HL-60 (cell line): ENCODE measurements at regions not wholly inside any gene's neighbourhood (a gene's known extent, or its start where the extent isn't known, plus 50 kb on each side); places are given as distances from the start of the nearest gene placed in this dataset.

Source experiments
- GABPA ChIP-seq: IDR thresholded peaks from 2 replicates; pipeline ENCODE4 v1.6.1; 2012; ENCODE audit warnings: low read depth
- POLR2AphosphoS5 ChIP-seq: IDR thresholded peaks from 2 replicates; pipeline ENCODE4 v1.6.1; 2012; ENCODE audit warnings: low read depth
- SPI1 ChIP-seq: IDR thresholded peaks from 2 replicates; pipeline ENCODE4 v1.6.1; 2012; ENCODE audit warnings: low read depth, mild to moderate bottlenecking, borderline replicate concordance
- TF ChIP-seq, protein P1 (sequence below): IDR thresholded peaks from one replicate; pipeline ENCODE4 v1.5.1; 2011; ENCODE audit warnings: low read length, control low read depth, inconsistent platforms; ENCODE audit not compliant: insufficient read depth

DNA sequence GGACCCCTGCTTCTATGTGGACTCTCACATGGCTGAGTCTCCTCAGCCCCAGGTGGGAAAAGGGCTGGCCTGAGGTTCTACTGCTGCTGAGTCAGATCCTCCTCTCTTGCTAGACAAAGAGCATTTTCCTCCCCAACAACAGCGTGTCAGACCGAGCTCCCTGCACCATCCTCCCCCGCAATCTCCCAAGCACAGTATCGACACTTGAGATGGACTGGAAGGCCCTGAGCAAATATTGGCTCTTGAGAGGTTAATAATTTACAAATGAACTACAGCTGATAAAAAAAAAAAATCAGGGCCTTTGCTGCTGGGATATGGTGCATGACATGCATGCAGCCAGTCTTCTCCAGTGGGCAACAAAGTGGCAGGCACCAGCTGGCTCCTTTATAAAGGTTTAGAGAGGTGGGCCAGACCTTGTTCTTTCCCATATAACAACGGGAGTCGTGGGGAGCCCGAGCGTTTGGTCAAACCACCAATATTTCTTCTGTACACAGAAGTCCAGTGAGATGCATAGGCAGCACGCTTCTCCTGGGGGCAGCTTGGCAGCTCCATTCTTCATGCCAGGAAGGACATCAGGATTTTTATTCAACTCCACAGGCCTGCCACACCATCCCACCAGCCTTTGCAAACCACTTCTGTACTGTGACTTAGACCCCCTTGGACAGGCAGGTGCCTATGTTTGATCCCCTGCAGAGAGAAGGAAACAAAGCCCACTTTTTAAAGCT, 55.4 kb upstream of the CAMK1G start:
- TF ChIP-seq, protein P1, sequence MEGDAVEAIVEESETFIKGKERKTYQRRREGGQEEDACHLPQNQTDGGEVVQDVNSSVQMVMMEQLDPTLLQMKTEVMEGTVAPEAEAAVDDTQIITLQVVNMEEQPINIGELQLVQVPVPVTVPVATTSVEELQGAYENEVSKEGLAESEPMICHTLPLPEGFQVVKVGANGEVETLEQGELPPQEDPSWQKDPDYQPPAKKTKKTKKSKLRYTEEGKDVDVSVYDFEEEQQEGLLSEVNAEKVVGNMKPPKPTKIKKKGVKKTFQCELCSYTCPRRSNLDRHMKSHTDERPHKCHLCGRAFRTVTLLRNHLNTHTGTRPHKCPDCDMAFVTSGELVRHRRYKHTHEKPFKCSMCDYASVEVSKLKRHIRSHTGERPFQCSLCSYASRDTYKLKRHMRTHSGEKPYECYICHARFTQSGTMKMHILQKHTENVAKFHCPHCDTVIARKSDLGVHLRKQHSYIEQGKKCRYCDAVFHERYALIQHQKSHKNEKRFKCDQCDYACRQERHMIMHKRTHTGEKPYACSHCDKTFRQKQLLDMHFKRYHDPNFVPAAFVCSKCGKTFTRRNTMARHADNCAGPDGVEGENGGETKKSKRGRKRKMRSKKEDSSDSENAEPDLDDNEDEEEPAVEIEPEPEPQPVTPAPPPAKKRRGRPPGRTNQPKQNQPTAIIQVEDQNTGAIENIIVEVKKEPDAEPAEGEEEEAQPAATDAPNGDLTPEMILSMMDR: no peak
- TF ChIP-seq GABPA (no peak), POLR2AphosphoS5 (no peak), SPI1 (no peak)
